ENCODE measurements at regions not wholly inside any gene's neighbourhood (a gene's known extent, or its start where the extent isn't known, plus 50 kb on each side); places are given as distances from the start of the nearest gene placed in this dataset.

DNA sequence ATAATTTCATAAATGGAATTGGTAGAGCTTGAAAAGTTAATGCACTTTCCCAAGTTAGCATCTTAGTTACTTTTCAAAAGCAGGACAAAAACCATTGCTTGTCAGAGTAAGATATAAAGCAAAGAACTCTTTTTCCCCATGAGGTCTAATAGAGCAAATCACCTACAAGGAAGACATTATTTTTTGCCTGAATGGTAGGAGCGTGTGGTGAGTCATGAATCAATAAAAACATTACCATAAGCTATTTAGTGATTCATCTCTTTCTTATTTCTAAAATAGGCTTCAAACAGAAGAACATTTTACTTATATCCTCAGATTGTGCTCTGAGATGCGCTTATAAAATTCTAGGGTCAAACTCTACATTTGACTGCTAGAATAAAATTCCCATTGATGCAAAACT is 109.4 kb upstream of the GPRIN3 start:
- DNase-seq, result no peak

DNA sequence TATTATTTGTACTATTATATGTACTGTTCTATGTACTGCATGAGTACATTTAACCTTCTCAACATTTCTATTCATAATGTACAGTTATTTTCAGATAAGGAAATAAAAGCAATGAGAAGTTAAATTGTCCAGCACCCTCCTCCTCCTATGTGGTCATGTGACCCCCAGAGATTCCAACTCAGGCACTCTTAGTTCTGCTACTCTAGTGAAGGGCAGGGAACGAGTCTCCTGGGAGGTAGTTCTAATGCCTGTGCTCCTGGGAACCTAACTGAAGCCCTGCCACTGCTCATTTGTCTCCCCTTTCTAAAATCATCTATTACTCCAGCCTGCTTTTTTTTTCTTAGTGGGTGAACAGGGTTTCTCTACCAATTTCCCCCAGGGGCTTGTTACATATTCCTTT is 105.9 kb upstream of the GPRIN3 start:
- no peak for DNase-seq

DNA sequence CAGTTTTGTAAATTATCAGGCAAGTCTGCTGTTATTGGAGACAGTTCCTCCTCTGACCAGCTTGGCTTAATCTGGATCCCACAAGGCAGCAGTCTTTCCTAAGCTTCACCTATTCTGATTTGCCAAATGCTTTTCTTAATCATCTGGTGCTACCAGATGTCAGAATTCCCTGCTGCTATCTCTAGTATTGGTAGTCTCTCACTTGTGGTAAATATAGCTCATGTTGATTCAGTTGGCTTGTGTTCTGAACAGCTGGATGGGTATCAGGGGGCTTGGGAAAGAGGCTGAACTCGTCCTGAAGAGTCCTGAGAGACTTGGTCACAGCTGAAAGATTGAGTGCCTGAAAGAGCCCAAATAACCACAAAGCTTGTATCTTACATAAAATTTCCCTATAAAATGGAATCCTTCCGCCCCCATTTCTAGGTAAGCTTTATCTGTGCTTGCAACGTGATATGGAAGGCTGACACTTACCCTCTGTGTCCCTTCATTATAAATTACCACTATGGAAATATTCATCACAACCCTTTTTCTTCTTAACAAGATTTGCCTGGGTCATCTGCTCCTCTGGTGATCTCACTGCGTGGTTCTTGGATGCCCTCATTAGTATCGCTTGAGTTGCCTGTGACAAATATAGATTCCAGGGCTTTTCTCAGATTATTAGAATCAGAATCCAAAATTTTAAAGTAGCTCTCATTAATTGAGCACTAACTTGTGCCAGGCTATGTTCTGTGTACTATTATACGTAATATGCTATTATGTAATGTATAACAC is 104.1 kb upstream of the GPRIN3 start:
- DNase-seq, result no peak

DNA sequence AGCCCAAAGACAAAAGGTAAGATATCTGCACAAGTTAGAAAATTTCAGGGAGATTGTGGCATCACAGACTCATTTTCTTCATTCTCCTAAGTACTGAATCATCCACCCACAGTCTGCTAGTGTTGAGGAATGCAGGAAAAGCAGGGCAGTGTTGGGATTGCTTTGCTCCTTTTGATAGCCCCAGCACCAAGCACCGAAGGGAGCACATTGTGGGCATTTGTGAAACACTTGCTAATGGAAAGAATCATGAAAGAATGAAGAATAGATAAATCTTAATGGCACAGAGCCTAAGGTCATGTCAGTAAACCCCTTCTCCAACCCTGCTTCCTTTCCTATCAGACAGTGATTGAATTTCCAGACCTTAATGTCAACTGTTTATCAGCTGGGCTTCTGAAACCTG is 103.1 kb upstream of the GPRIN3 start:
- DNase-seq, result no peak

DNA sequence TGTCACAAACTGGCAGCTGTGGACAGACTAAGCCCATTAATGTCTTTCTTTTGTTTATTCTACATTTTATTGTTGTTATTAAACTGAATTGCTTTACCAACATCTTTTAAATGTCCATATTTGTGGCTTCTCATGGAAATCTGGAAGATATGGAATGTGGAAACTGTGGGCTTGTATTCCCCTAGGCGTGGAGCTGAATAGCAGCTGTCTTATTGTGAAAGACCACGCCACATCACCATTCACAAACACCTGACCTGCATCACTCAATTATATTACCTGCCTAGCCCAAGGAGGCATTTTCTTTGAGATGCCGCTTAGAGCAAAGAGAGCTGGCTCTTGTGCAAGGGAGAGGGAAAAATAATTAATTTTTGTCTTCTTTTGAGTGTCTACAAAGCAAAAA is 96.9 kb upstream of the GPRIN3 start:
- no peak for DNase-seq

DNA sequence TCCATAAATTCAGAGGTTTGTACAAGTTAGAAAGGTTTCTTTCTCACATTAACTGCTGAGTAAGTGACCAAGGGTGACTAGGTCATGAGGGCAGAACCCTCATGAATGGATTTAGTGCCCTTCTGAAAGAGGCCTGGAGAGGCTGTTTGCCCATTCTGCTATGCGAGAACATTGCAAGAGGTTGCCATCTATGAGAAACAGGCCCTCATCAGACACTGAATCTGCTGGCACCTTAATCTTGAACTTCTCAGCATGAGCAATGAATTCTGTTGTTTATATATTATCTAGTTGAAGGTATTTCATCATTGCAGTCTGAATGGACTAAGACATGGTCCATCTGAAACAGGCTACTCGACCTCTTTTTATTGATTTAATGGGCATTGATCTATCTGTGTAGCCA is 96.2 kb upstream of the GPRIN3 start:
- no peak for DNase-seq

DNA sequence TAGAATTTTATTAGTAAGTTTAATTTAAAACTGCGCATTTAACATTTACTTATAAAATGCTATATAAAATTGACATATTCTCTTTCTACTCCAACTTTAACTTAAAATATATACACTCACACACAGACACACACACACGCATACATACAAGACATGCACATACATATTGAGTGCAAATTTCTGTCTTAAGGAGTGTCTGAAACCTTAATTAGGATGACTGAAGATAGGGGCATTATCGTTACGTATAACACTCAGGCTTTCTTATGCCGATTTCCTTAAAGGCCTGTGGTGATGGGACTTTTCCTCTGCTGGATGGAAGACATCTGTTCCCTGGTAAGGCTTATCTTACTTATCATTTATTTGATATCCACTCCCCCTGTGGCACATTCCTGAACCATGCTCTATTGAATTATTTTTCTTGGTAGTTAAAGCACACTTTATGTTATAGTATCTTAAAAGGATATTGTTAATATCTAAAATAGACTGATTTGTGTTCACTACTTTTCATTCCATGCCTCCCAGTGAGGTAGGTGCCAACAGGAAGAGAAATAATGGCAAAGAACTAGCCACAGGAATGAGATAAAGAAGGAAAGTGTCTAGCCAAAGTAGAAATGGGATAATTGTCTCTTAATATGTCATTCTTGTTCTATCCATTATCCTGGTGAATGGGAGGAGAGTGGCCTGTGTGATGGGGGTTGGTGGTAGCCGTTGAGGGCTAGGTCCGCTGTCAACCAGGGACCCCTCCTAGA is 92.9 kb upstream of the GPRIN3 start:
- DNase-seq, result no peak

DNA sequence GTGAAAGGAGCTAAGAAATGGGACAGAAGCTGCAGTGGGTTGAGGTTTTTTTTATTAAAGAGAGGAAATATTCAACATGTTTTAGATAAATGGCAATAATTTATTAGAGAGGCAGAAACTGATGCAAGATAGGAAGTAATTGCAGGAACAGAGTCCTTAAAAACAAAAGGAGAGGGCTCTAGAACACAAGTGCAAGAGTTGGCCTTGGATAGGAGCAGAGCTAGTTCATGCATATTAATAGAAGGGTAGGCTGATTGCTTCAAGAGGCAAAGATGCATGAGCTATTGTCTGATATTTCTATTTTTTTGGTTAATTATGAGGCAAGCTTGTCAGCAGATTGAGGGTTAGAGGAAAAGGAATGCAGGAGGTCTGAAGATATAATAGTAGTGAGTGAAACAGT is 91.0 kb upstream of the GPRIN3 start:
- DNase-seq, result no peak

DNA sequence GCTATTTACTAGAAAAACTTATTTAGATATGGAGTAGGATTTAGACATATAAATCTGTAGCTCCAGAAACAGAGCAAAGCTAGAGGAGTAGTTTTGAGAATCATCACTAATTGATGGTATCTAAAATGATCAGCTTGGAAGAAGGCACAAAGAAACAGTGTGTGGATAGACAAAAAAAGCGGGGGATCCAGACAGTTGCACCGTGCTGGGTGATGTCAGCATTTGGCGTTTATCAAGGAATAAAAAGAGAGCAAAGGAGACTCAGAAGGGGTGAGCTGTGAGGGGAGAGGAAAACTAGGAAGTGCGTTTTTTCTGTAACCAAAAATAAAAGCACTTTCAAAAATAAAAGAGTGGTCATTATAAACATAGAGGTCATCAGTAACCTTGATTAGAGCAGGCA is 90.5 kb upstream of the GPRIN3 start:
- DNase-seq, result no peak

DNA sequence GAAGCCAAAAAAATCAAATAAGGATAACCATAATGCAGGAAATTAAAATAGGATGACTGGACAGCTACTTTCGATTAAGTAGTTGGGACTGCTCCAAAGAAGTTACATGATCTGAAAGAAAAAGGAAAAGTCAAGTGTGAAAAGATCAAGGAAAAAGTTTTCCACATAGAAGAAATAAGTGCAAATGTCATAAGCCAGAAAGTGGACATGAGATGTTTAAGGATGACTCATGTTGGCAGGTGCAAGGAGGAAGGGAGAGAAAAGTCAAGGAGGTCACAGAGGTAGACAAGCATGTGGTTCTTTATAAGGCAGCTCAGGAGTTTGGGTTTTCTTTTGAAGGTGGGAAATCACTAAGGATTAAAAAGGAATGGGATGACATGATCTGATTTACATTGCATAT is 89.8 kb upstream of the GPRIN3 start:
- DNase-seq, result no peak

DNA sequence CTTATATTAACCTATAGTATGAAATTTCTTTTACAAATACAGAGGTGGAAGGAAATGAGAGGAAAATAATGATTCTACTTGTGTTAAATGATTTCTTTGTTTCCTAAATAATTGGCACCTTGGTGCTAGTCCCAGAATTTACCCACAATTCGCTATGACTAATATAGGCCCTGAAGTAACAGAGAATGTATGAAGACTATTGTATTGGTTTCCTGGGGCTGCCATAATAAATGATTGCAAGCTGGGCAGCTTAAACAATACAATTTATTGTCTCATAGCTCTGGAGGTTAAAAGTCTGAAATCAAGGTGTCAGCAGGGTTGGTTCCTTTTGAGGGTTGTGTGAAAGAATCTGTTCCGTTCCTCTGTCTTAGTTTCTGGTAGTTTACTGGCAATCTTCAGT is 74.8 kb upstream of the GPRIN3 start:
- no peak for DNase-seq

DNA sequence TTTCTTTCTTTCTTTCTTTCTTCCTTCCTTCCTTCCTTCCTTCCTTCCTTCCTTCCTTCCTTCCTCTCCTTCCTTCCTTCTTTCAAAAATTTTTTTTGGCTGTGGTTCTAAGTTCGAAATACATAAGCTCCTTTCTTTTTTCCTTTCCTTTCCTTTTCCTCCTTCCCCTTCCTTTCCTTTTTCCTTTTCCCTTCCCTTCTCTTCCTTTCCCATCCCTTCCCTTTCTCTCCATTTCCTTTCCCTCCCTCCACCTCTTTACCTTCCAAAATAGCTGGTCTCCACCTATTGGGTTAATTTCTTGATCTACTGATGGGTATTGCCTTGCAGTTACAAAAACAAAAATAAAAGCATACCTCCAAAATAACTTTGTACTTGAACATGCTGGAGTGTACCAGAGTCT is 73.4 kb upstream of the GPRIN3 start:
- no peak for DNase-seq

DNA sequence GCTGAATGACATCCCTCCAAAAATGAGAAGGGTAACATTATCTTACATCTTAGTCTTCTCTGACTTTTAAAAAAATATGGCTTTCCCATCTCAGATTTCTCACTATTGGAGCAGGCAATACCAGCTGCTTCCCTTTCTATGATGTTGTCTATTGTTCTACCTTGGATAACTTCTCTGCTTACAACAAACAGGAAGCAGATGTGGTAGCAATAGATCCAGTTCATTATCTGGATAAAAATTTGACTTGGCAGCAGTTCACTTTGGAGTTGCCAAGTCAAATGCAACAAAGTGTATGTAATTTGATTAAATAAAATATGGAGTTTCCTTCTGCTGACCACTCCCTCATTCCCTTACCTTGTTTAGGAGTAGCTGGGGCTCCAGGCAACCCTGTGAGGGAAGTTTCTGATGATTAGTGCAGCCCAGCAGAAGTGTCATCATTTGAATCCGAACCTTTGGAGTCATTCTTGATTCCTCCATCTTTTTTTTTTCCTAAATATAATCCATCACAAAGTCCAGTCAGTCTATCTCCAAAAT is 72.0 kb upstream of the GPRIN3 start:
- no peak for DNase-seq

DNA sequence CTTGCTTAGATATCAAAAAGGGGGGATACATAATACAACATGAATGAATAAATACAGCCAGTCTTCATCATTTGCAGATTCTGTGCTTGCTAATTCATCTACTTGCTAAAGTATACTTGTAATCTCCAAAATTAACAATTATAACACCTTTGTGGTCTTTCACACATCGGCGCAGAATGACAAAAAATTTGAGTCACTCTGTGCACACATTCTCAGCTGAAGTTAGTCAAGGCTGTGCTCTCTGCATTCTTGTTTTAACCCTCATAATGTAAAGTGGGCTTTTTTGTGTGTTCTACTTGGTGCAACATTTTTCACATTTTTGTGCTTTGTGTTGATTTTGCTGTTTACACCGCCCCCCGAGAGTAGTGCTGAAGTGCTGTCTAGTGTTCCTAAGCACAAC is 65.8 kb upstream of the GPRIN3 start:
- DNase-seq, result no peak

DNA sequence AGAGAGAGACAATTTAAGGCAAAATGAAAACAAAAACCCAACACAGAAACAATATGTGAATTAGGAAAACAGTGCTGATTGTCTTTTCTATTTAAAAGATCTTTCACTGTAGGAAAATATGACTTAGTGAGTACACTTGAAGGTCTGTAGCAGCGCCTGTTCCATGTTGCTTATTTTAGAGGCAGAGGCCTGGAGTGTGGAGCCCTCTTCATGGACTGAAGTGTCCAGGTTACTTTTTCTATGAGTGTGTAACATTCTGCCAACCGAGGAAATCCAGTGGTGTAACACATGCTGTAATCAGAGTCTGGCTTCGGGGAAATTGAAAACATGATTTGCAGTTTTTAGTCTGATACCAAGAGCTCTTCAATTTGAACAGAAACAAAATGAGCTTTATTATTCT is 64.0 kb upstream of the GPRIN3 start:
- no peak for DNase-seq

DNA sequence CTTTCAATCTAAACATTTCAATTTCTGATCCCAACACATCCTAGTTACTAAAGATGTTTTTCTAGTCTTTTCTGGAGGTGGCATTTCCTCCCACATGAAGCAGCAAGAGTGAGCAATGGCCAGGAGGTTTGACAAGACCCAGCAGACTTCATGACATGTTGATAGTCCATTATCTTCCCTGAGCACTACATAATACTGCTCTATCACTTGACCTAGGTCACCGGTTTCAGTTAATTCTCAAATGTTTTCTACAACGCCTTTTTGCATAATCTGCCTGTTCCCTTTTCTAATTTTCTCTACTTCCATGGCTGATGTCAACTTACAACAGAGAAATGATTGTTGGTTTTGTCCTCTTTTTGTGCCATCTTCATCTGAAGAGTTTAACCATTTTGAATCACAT is 62.0 kb upstream of the GPRIN3 start:
- no peak for DNase-seq

DNA sequence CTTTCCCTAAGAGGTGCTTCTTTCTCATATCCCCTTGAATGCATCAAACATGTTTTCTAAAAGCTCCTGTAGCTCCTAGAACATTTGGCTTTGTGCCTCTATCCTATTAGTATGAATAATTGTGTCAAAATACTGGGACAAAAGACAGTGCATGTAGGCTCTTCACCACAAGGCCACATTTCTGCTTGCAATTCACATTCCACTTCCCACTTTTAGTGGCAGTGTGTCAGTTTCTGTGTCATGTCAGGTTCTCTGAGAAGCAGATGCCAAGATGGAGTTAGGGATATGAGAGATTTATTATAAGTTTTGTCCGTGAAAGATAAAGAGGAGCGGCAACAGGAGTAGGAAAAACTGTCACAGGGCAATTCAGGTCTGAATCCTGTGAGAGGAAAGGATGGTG is 61.3 kb upstream of the GPRIN3 start:
- no peak for DNase-seq

DNA sequence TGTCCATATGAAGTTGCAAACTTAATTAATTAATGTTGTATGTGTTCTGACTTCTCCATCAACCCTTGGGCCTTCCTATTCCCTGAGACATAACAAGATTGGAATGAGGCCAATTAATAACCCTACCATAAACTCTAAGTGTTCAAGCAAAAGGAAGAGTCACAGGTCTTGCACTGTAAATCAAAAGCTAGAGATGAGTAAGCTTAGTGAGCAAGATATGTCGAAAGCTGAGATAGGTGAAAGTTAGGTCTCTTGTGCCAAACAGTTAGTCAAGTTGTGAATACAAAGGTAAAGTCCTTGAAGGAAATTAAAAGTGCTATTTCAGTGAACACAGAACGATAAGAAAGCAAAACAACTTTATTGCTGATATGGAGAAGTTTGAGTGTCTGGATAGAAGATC is 58.2 kb upstream of the GPRIN3 start:
- no peak for DNase-seq

DNA sequence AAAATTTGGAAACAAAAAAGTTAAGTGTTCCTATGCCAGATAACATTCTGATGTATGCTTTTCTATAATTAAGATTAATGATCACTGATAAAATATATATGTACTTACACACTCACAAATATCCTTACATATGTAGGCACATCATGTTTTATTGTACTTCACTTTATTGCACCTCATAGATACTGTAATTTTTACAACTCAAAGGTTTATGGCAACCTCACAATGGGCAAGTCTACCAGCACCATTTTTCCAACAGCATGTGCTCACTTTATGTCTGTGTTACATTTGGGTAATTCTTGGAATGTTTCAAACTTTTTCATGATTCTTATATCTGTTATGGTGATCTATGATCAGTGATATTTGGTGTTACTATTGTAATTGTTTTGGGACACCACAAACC is 57.8 kb upstream of the GPRIN3 start:
- DNase-seq, result no peak

DNA sequence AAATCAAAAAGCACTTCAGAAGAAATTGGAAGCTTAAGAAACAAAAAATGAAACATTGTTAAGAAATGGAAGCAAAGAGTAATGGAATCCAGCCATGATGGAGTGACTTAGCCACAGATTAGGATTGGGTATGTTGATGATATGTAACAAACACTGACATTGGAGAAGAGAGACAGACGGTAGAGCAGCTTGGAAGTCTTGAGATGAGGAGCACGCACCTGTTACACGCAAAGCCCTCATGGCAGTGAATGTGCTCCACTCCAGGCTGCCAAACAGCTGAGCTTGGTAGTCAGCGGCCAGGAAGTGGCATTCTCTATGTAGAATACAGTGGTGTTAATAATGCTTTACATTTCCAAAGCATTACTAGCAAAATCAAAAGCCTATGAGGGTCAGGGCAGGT is 56.9 kb upstream of the GPRIN3 start:
- DNase-seq, result no peak

DNA sequence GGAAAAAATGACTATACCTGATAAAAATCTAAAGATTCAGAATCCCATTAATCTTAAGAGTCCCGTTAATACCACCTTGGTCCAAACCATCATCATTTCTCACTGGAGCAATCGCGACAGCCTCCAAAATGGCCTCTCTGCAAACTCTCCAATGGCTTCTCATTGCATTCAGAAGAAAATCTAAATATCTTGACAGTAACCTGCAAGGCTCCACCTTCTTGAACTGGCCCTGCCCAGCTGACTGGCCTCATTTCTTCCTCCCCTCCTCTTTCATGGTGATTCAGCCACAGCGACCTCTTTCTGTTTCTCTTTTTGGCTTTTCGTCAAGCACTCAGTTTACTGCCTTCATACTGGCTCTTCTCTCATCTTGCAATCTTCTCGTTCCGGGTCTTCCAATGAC is 56.2 kb upstream of the GPRIN3 start:
- no peak for DNase-seq

DNA sequence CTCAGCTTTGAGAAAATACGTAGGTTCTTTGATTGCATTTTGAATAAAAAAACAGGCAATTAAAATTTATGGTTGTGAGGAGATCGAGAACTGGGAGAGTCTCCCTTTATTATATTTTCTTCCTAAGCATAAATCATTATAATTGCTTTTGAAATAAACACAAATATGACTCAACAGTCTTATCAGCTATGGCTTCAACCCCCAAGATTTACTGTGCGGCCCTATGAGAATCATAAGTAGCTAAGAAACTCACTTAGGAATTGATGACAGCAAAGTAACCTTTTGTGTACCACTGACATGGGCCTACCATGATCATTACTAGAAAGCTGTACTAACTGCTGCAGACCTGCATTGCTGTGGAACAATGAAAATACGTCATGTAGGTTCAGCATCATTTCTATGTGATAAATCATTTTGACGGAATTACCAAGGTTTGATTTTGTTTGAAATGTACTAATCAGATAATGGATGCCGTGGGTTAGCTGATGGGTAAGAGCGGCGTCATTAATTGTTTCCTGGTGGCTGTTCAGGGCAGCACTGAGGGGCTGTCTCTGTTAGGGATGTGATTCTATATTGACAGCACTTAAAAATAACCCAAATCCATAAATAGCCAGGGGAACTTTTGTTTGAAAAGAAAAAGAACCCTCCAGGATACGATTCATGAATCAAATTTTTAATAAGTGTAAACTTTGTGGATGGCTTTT is 51.5 kb upstream of the GPRIN3 start:
- DNase-seq, result no peak

DNA sequence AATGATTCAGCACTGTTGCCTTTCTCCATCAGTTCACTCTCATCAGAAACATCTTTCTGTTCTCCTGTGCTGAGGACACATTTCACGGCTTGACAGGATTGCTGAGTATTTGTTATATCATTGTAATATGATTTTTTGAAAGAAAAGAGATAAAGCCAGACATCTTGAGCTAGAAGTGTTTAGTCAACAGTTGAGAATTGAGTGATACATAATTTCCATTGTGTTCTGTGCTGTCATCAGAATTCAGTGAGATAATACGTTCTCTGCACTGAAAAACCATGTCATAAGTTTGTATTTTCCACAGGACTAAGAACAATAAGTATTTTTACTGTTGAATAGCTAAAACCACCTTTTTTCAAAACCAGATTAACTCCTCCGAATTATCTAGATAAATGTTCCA is 50.2 kb upstream of the GPRIN3 start:
- no peak for DNase-seq
